ENCODE measurements at regions not wholly inside any gene's neighbourhood (a gene's known extent, or its start where the extent isn't known, plus 50 kb on each side); places are given as distances from the start of the nearest gene placed in this dataset.

- TF ChIP-seq JUND (IDR thresholded peaks at IDR 0.05; ENCODE audit: low read depth, low read length) = no peak
- no peak for TF ChIP-seq CUX1 (IDR thresholded peaks at IDR 0.05; ENCODE audit: insufficient replicate concordance, low read depth, low read length)
- TF ChIP-seq GATAD2B (conservative IDR thresholded peaks at IDR 0.05; ENCODE audit: low read depth) = no peak
These were observed 212.2 kb upstream of the TP63 start (continued) for GRCh38 chr3:189419038-189419437.

DNA sequence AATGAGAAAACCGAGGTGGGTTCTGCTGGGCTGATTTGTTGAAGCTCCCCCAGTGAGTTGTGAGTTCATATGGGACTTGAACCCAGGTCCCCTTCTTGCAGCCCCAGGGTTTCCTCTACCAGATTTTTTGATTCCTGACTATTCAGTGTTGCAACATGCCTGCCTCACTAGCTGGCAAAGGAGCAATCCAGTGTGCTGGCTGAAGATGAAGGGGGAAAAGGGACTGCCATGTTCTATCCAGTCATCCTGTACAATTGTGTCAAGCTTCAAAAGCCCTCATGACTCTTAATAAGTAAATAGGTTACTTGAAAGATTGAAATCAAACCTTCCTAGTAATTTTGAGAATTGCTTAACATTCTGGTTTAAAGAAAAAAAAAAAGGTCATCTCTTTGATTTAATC lies 211.5 kb upstream of the TP63 start:
- Histone ChIP-seq H3K9me3 (replicated peaks; ENCODE audit: control insufficient read depth, insufficient read depth, low read length) (no peaks in the 10 kb centered on the region), H3K4me3 (no peak overlapping the region), H3K27me3 (replicated peaks in 1 of 2; ENCODE audit: control insufficient read depth in 2 of 2, insufficient read depth in 2 of 2, low read length in 1 of 2) (no peaks in the 10 kb centered on the region), H3K27ac (ENCODE audit: control insufficient read depth, insufficient read depth) (no peak overlapping the region), H3K36me3 (ENCODE audit: control insufficient read depth in 2 of 2, insufficient read depth in 2 of 2, low read length in 1 of 2) (no peaks in the 10 kb centered on the region), H3K4me1 (ENCODE audit: control insufficient read depth, insufficient read depth, low read length) (no peaks in the 10 kb centered on the region), H2AFZ (ENCODE audit: control insufficient read depth, low read depth, low read length) (no peak overlapping the region), H3K9ac (ENCODE audit: control insufficient read depth, insufficient read depth, low read length) (no peak overlapping the region), H3K4me2 (ENCODE audit: control insufficient read depth, insufficient read depth) (no peak overlapping the region), H4K20me1 (ENCODE audit: control insufficient read depth, insufficient read depth) (no peaks in the 10 kb centered on the region), H3K79me2 (ENCODE audit: control insufficient read depth, insufficient read depth, low read length) (no peaks in the 10 kb centered on the region)
- RAD21 ChIA-PET (ENCODE audit: unreplicated experiment) = interaction anchor here (0.7 kb wide), 1 partner anchor 24 kb away, joined by 4 read pairs; no protein-coding TSS in a partner anchor
- in situ Hi-C loops (cut with MboI) = no loop called here
- SMC1A ChIA-PET (ENCODE audit: uncharacterized antibody, unreplicated experiment) = interaction anchor here (0.6 to 1.4 kb wide), 9 partner anchors 9 to 528 kb away, joined by 3 to 5 read pairs (median 3); no protein-coding TSS in a partner anchor
- POLR2A ChIA-PET = no interaction called here
- intact Hi-C loops (cut with micrococcal nuclease; ENCODE audit: unreplicated experiment) = no loop called here
- no TSS peak for BruUV-seq (replicated peaks)
- TF ChIP-seq SPI1 (IDR thresholded peaks at IDR 0.05; ENCODE audit: borderline replicate concordance, insufficient read depth, low read depth, low read length) = no peak
- no peak for TF ChIP-seq BHLHE40 (IDR thresholded peaks at IDR 0.05; ENCODE audit: borderline replicate concordance in 1 of 2, low read depth in 2 of 2, low read length in 1 of 2)
- no peak for TF ChIP-seq TCF12 (IDR thresholded peaks at IDR 0.05; ENCODE audit: low read depth, low read length)
- TF ChIP-seq IKZF2 (IDR thresholded peaks at IDR 0.05) = no peak
- TF ChIP-seq SIX5 (IDR thresholded peaks at IDR 0.05; ENCODE audit: low read depth, low read length, severe bottlenecking) = no peak
- no peak for TF ChIP-seq WRNIP1 (IDR thresholded peaks at IDR 0.05; ENCODE audit: borderline replicate concordance, low read depth, low read length)
- CTCF ChIA-PET = interaction anchor here (0.9 to 1.2 kb wide), 2 partner anchors 8 to 542 kb away, joined by 3 read pairs; no protein-coding TSS in a partner anchor
- 0% methylated on average over 1 of the region's 1 CpG for WGBS (ENCODE audit: insufficient coverage, insufficient replicate concordance, low lambda C conversion rate, missing lambda C conversion rate)
- DNase-seq (ENCODE audit: low read depth, low spot score) (no peak), ATAC-seq (no peak), FAIRE-seq (no peak)

Measured in GM12878 (cell line).